ENCODE measurements at regions not wholly inside any gene's neighbourhood (a gene's known extent, or its start where the extent isn't known, plus 50 kb on each side); places are given as distances from the start of the nearest gene placed in this dataset.

GRCh38 chr2:15867194-15868171 lies 72.9 kb upstream of the MYCN start:
- Histone ChIP-seq H3K9me3 (ENCODE audit: control insufficient read depth, low read length) (no peaks in the 10 kb centered on the region), H3K9ac (no peak overlapping the region), H3K4me2 (ENCODE audit: low read length) (no peak overlapping the region), H2AFZ (no peak overlapping the region), H3K4me3 (ENCODE audit: low read depth, low read length) (no peak overlapping the region), H3K27ac (no peak overlapping the region), H3K4me1 (no peaks in the 10 kb centered on the region), H3K27me3 (ENCODE audit: control insufficient read depth, insufficient read depth, low read length) (no peaks in the 10 kb centered on the region), H3K36me3 (ENCODE audit: control insufficient read depth, insufficient read depth, low read length) (no peaks in the 10 kb centered on the region), H3K79me2 (no peaks in the 10 kb centered on the region)
- TF ChIP-seq CTCF (IDR thresholded peaks at IDR 0.05): no peak

- Histone ChIP-seq H3K27me3 (ENCODE audit: control insufficient read depth, insufficient read depth, low read length) (no peaks in the 10 kb centered on the region), H3K4me2 (ENCODE audit: low read length) (no peak overlapping the region), H3K4me1 (no peaks in the 10 kb centered on the region), H3K36me3 (ENCODE audit: control insufficient read depth, insufficient read depth, low read length) (no peaks in the 10 kb centered on the region), H3K9ac (no peak overlapping the region), H3K4me3 (ENCODE audit: low read depth, low read length) (no peak overlapping the region), H2AFZ (no peak overlapping the region), H3K79me2 (no peaks in the 10 kb centered on the region), H3K9me3 (ENCODE audit: control insufficient read depth, low read length) (no peaks in the 10 kb centered on the region), H3K27ac (no peak overlapping the region)
- TF ChIP-seq CTCF (IDR thresholded peaks at IDR 0.05): no peak
Observed at GRCh38 chr2:15868186-15868585, 72.2 kb upstream of the MYCN start.

- H3K36me3 ChIP-seq (ENCODE audit: control insufficient read depth, insufficient read depth, low read length): no peaks in the 10 kb centered on the region
- H3K27me3 ChIP-seq (ENCODE audit: control insufficient read depth, insufficient read depth, low read length): no peaks in the 10 kb centered on the region
- TF ChIP-seq CTCF (IDR thresholded peaks at IDR 0.05): no peak
- H3K9me3 ChIP-seq (ENCODE audit: control insufficient read depth, low read length): no peaks in the 10 kb centered on the region
- H3K79me2 ChIP-seq: no peaks in the 10 kb centered on the region
- H3K4me1 ChIP-seq: no peaks in the 10 kb centered on the region
- no peak overlapping the region for H3K4me3 ChIP-seq (ENCODE audit: low read depth, low read length)
- H3K27ac ChIP-seq: no peak overlapping the region
- H3K4me2 ChIP-seq (ENCODE audit: low read length): no peak overlapping the region
- no peak overlapping the region for H3K9ac ChIP-seq
- H2AFZ ChIP-seq: no peak overlapping the region
Observed at GRCh38 chr2:15868704-15869103, 71.6 kb upstream of the MYCN start.

GRCh38 chr2:15869396-15869795 lies 71.0 kb upstream of the MYCN start:
- no peaks in the 10 kb centered on the region for H3K4me1 ChIP-seq
- H3K27ac ChIP-seq: no peak overlapping the region
- H2AFZ ChIP-seq: no peak overlapping the region
- no peaks in the 10 kb centered on the region for H3K79me2 ChIP-seq
- no peak overlapping the region for H3K9ac ChIP-seq
- no peaks in the 10 kb centered on the region for H3K9me3 ChIP-seq (ENCODE audit: control insufficient read depth, low read length)
- no peak for TF ChIP-seq CTCF (IDR thresholded peaks at IDR 0.05)
- H3K27me3 ChIP-seq (ENCODE audit: control insufficient read depth, insufficient read depth, low read length): no peaks in the 10 kb centered on the region
- H3K4me3 ChIP-seq (ENCODE audit: low read depth, low read length): no peak overlapping the region
- H3K36me3 ChIP-seq (ENCODE audit: control insufficient read depth, insufficient read depth, low read length): no peaks in the 10 kb centered on the region
- no peak overlapping the region for H3K4me2 ChIP-seq (ENCODE audit: low read length)

DNA sequence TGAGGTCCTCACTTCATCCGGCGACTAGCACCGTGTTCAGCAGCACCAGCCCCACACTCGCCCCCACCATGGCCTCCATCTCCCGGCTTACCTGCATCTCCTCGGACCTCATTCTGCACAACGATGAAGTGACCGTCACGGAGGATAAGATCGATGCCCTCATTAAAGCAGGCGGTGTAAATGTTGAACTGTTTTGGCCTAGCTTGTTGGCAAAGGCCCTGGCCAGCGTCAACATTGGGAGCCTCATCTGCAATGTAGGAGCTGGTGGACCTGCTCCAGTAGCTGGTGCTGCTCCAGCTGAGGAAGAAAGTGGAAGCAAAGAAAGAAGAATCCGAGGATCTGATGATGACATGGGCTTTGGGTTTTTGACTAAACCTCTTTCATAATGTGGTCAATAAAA lies 70.5 kb upstream of the MYCN start:
- Histone ChIP-seq H3K79me2 (no peaks in the 10 kb centered on the region), H3K9ac (no peak overlapping the region), H3K9me3 (ENCODE audit: control insufficient read depth, low read length) (no peaks in the 10 kb centered on the region), H2AFZ (no peak overlapping the region), H3K36me3 (ENCODE audit: control insufficient read depth, insufficient read depth, low read length) (no peaks in the 10 kb centered on the region), H3K4me1 (no peaks in the 10 kb centered on the region), H3K27me3 (ENCODE audit: control insufficient read depth, insufficient read depth, low read length) (no peaks in the 10 kb centered on the region), H3K4me3 (ENCODE audit: low read depth, low read length) (no peak overlapping the region), H3K4me2 (ENCODE audit: low read length) (no peak overlapping the region), H3K27ac (no peak overlapping the region)
- TF ChIP-seq CTCF (IDR thresholded peaks at IDR 0.05): no peak
